Activated T-cell treated with anti-CD3 and anti-CD28 coated beads, Interleukin-2, amount 50 U/mL, for 72 hours (primary cell): ENCODE measurements at regions not wholly inside any gene's neighbourhood (a gene's known extent, or its start where the extent isn't known, plus 50 kb on each side); places are given as distances from the start of the nearest gene placed in this dataset.

Experiments used
- ATAC-seq, 2 donors: fragments of 150-1000 bp; cut with Tn5 transposase; replicated peaks in 1 of 2; 2 replicates each; pipeline ENCODE4 v1.10.0; 2021; ENCODE audit warnings: moderate library complexity in 2 of 2, mild to moderate bottlenecking in 1 of 2
- DNase-seq, 2 donors: peaks; one replicate each; pipeline ENCODE4 v3.0.0; 2021 to 2022; ENCODE audit warnings: mixed read lengths in 1 of 2
- H3K27ac Mint-ChIP-seq: one replicate; pipeline ENCODE4 v1.8.0; 2022; ENCODE audit warnings: mild to moderate bottlenecking, moderate library complexity, mixed read lengths
- H3K27me3 Mint-ChIP-seq: one replicate; pipeline ENCODE4 v1.8.0; 2022; ENCODE audit warnings: low read depth, mixed read lengths
- H3K36me3 Mint-ChIP-seq, 2 donors: one replicate each; pipeline ENCODE4 v1.8.0; 2022; ENCODE audit warnings: mixed read lengths in 2 of 2, mild to moderate bottlenecking in 1 of 2; ENCODE audit not compliant: insufficient read depth in 2 of 2
- H3K4me1 Mint-ChIP-seq: one replicate; pipeline ENCODE4 v1.8.0; 2022; ENCODE audit warnings: low read depth, mixed read lengths
- H3K4me3 Mint-ChIP-seq, 2 donors: one replicate each; pipeline ENCODE4 v1.8.0; 2022; ENCODE audit warnings: mild to moderate bottlenecking in 2 of 2, mixed read lengths in 2 of 2, moderate library complexity in 2 of 2
- H3K9me3 Mint-ChIP-seq, 2 donors: one replicate each; pipeline ENCODE4 v1.8.0; 2022; ENCODE audit warnings: mixed read lengths in 2 of 2

DNA sequence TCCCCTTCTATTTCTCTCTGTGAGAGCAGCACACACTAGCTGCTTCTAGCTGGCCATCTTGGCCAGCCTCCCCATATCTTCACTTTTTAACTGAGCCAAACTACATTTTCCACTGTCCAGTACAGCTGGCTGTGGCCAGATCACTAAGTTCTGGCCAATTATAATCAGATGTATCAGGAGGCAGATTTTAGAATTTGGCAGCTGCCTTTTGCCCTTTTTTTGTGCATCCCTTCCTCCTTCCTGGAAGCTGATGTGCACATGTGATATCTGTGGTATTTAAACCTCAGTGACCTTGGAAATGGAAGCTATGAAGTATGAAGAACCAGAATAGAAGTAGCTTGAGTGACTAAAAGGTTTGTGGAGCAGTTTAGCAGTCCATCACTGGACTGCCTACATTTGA, 49.8 kb upstream of the ANO6 start:
- ATAC-seq (no peak), DNase-seq (no peak)
- H3K4me1 Mint-ChIP-seq, result no peaks in the 10 kb centered on the region
- H3K27me3 Mint-ChIP-seq, result peaks cover 21% of the 10 kb centered on the region
- peaks cover 6% of the 10 kb centered on the region in 2 donors for H3K36me3 Mint-ChIP-seq
- H3K4me3 Mint-ChIP-seq, result no peak overlapping the region
- H3K9me3 Mint-ChIP-seq, result peaks cover 11% of the 10 kb centered on the region in 2 donors
- no peak overlapping the region for H3K27ac Mint-ChIP-seq
